HG03575 (cell line): ENCODE measurements at regions not wholly inside any gene's neighbourhood (a gene's known extent, or its start where the extent isn't known, plus 50 kb on each side); places are given as distances from the start of the nearest gene placed in this dataset.

Experiments used
- ATAC-seq: cut with Tn5 transposase; IDR thresholded peaks from one replicate; pipeline ENCODE4 v1.9.1; 2021; ENCODE audit not compliant: unreplicated experiment, insufficient number of reproducible peaks, low FRiP score; ENCODE audit errors: extremely low read depth

DNA sequence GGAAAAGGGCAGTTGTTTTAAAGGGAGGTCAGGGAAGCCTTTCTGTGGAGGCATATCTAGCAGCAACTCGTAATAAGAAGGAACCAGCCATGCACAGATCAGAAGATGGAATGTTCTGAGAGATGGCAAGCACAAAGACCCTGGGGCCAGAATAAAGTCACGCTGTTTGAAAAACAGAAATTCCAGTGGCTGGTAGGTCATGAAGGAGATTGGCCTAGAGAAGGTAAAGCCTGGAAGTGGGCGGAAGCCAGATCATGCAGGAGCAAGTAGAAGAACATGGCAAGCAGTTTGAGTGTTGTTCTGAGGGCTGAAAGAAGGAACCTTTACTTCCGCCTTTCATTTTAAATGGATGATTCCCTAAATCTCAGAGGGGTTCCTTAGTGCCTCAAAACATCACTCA, 208.1 kb upstream of the PPP2R3A start:
- ATAC-seq: no peak

DNA sequence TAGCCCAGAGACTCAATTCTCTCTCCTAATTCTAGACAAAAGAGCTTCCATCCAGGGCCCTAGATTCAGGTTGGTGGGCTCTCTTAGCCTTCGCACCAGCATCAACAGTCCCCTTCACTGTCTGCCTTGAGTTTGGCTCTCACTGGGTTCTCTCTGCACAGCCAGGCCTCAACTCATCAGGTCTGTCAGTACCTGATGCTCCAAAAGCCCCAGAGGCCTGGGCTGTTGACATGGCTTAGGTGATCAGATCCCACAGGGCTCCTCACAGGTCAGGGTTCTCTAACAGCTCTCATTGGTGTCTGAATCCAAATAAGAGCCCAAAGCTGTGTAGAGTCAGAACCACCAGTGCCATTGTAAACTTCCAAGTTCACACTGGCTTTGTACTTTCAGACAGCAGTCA, 206.6 kb upstream of the PPP2R3A start:
- ATAC-seq: no peak

DNA sequence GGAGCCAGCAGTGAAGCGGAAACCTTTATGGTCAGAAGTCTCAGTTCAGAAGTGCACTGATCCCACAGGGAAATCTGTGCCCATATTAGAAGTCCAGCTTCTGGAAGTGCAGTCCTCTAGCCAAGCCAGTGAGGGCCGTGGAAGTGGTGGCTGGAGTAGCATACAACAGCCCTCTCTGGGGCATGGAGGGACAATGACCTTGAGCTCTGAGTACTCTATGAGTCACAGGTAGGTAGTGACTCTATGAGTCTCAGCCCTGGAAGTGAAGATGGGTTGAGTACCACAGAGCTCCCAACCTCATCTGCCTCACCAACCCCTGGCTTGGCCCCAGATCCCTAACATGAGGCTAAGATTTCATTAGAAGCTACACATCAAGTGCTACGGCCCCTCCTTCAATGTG, 205.9 kb upstream of the PPP2R3A start:
- no peak for ATAC-seq

DNA sequence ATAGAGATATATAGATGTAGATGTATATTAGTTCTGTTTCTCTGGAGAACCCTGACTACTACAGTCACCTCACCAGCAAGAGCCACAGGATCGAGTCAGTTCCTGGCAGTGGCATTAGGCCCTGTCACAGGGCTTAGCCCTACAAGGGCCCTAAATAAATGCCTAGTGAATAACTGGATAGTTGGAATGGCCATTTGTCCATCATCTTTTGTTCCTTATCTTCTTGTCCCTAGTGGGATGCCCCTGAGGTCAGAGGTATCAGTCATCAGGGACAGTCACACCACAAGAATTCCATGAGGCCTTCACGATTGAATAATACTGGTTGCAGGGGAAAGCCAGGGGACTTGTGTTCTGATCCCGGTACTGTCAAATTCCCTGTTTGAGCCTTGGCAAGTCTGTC, 204.9 kb upstream of the PPP2R3A start:
- ATAC-seq: no peak

DNA sequence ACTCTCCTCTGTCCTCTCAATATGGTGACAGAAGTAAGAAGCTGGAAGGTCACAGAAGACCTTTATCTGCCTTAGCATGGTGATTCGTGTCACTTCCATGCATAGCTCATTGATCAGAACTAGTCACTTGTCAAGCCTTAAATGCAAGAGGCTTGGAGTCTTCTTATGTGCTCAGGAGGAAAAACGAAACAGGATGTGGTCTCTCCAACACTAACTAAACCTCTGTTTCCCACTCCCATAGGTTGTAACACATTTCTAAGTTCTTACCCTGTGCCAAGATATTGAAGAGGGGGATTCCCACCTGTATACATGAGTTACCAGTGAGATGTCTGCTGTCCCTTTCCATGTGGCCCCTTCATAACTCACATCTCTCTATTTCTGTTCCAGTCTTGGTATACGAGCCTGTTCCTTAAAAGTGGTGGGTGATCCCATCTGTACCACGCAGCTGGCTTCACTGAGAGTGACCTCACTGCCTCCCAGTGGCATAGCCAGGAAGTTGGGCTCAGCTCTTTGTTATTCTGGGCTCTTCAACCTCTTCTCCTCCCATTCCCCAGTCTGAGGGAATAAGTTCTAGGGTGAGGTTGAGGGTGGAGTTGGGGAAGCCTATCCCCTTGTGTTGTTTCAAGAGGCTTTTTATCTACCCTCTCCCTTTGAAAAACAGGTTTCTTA, 203.2 kb upstream of the PPP2R3A start:
- no peak for ATAC-seq

DNA sequence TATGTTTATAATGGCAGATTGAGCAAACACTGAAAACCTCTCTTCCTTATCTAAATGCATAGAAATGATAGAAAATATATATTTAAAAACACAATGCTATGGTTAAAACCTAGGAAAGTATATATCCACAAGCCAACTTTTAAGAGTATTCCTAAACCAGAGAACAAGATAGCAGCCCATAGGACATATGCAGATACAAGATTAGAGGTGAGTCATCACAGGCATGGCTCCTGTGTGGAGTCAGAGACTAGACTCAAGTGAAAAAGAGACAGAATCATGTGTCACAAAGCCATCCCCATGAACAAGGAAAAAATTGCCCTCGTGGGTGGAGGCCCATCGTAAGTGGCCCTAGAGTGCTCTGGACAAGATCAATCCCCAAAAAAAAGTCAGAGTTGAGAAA, 199.4 kb upstream of the PPP2R3A start:
- no peak for ATAC-seq

DNA sequence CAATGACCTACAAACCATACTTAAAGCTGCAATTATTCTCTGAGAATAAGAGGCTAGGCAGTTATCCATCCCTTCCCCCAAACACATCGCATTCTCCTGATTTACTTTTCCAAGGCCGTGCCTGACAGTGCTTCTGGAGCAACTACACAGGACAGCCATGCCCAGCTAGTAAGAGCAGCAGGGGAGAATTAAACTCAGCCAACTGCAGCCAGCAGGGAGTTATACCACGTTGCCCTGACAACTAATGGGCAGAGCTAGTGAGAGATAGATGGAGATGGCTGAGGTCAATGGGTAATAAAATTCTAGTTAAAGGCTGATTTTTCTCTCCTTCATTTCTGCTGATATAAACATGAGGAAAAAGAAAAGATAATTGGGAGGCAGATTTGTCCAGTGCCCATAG, 193.8 kb upstream of the PPP2R3A start:
- no peak for ATAC-seq

DNA sequence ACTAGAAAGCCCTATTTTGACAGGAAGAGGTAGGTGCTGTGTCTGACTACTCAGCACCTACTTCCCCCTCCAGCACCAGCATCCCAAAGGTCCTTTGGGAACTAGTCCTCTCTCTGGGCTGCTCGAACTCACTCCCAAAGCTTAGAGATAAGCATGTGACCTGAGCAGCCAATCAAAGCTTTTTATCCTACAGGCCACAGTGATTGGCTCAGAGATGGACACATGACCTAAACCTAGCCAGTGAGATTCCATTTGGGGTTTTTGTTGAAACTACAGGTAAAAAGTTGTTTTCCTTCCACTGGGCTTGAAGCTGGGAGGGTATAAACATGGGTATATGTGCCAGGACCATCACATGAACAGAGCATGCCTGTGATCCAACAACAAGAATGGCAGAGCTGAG, 186.5 kb upstream of the PPP2R3A start:
- no peak for ATAC-seq

DNA sequence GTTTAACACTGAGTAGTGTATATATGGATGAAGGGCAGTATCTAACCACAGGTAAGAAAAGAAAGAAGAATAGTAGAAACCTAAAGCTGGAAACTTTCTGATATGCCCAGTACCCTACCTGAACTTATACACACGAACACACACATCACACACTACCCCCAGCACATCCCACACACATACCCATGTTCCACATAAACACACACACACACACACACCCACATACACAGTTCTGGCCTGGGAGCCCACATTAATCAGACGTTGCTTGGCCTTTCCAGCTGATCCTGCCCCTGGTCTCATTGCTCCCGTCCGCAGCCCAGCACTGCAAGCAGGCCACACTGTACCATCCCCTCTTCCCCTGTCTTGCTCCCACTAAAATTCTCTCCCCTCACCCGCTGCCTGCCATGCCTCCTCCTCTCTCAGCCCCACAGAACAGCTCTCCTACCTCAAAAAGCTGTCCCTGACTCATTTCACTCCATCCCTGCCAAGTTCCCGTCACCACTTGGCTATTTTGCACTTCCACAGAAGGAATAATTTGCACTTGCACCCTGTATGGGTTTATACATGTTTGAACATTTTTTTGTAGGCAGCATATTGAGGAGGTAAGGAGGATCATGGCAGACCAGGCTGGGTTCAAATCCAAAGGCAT, 185.8 kb upstream of the PPP2R3A start:
- ATAC-seq: no peak

DNA sequence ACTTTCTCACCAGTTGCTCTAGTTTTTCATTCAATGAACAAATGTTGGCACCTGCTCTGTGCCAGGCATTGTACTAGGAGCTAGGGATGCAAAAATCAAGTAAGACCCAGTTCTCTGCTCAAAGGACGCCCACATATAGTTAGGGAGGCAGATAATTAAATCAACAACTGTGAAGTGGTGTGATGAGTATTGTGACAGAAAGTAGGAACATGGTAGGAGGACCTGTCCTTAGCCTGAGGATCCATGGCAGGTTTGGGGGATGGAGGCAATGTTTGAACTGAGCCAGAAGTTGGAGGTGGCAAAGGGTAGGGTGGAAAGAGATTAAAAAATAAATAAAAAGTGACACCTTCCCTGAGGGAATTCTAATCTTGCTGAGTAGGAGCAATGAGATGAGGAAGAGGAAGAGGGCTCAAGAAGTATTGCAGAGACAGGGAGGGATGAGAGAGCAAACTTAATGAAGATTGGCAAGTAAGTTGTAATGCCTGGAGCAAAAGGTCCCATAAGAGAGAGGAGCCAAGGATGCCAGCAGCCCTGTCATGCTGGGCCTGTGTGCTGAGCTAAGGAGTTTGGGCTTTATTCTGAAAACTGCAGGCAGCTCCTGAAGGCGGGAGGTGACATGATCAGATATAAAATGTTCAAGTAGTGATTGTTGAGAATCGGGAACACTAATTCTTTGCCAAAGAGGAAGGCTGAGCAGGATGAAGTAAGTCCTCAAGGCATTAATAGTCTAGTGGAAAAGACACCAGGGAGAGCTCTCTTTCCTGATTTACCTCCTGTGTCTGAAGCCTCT, 184.3 kb upstream of the PPP2R3A start:
- no peak for ATAC-seq

DNA sequence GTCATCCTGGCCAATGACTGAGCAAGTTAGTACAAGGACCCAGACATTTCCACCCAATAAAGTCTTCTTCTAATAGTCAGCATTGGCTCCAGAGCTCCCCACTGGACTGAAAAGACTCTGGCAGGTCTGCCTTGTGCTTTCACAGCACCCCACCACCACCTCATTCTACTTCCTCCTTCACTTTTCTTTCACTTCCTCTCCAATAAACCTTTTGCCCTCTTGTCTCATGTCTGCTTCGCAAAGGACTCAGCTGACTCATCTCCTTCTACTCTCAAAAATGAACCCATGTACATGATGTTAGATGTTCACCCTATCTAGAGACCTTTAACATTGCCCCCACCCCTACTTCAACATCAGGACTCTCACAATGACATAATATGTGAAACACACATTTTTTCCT, 181.0 kb upstream of the PPP2R3A start:
- peak; percentile 71 for ATAC-seq

DNA sequence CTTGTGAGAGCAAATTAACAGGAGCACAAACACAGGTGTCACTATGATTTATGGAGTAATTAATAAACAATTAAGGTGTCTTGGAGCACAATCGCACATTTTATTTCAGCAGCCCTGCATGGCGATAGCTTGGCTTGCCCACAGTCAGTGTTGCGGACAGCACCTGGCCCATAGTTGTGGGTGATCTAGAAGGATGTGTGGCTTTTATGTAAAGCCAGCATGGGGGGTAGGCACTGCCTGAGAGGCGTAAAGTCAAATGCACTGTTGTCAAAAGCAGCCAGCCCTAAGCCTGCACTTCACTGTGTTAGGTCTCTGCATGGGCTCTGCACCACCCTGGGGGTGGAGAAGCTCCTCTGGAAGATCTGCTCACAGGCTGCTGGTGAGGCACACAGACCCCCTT, 177.4 kb upstream of the PPP2R3A start:
- no peak for ATAC-seq

DNA sequence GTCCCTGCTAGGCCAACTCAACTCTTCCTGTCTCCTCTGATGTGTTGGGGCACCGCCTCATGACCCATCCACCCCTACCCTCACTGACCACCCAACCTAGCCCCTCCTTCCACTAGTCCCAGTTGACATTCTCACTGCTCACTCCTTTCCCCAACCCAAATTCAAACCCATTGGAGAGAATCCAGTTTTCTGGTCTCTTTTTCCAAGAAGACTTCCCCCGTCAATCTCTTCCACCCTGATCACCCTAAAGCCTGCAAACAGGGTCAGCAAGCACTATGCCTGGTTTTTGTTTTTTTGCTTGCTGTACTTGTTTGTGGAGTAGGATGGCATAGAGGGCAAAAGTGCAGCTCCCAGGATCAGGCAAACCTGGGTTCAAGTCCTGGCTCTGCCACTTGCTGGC, 176.6 kb upstream of the PPP2R3A start:
- ATAC-seq: no peak

DNA sequence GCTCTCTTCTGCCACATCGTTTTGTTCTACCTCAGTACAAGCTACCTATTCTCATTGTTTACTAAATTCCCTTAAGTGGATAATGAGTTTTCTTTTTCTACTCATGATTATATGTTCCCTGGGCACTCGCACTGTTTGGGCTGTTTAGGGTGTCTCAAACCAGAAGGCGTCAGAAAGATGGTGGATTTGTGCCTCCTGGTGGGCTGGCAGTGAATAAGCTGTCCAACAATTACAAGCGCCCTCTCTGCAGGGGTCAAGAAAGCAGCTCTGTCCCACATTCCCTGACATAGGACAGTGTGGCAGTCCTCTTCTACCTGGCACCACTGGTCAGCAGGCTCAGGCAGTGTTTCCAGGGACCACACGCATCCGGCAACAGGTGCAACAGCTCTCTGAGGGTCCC, 173.4 kb upstream of the PPP2R3A start:
- no peak for ATAC-seq

DNA sequence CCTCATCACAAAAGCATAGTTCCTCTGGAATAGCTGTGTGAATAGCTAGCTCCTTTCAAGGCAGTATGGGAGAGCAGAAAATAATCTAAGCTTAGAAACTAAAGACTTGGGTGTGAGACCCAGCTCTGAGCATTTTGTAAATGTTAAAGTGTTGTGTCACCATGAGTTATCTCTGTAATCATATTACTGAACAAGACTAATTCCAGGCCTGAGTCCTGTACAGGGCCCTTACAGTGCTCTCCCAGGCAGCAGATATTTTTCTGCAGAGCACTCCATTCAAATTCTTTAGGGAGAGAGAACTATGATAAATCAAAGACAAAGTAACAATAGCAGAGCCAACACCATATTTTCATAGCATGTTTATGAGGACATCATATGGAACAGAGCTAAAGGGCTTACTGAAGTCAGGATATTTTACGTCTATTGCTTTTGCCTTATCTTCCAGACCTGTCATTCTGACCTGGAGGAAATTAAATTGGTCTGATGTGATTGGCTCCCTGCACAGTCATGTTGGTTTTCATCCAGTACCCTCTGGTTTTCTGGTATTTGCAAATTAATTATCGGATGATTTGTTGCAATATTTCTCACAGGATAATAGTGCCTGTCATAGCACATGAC, 172.6 kb upstream of the PPP2R3A start:
- ATAC-seq: no peak

DNA sequence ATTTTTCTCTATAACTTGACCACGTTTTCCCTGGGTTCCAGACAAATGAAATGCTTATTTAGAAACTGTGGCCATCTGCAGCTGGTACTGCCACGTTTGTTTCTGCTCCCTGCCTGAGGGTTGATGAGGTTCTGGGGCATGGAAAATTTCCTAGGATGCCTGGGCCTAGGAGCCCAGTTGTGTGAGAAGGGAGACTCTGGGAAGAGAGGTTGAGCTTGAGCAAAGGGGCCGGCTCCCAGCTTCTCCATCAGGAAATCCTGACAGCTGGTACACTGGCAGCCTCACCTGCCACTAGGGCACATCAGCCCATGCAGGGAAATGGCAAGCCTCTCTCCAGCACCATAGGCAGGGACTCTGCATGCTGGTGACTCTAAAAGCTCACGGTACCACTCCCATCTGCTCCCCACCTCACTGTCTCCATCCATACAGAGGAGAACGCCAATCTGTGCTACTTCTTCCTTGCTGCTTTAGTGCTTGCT, 165.4 kb upstream of the PPP2R3A start:
- ATAC-seq: no peak

DNA sequence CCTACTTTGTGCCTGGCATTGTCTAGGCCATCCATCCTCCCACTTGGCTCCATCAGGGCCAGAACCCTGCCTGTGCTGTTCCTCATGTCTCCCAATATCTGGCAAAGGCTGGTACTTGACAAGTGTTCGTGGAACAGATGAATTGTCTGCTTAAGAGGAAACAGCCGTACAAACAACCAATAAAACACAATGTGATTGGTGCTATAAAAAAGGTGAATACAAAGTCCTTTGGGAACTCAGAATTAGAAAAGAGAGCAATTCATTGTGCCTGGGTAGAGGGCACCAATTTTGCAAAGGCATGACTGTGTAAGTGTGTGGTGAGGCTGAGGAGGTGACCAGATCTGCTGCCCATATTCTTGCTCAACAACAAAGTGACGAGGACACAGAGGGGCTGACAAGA, 164.5 kb upstream of the PPP2R3A start:
- ATAC-seq: no peak

DNA sequence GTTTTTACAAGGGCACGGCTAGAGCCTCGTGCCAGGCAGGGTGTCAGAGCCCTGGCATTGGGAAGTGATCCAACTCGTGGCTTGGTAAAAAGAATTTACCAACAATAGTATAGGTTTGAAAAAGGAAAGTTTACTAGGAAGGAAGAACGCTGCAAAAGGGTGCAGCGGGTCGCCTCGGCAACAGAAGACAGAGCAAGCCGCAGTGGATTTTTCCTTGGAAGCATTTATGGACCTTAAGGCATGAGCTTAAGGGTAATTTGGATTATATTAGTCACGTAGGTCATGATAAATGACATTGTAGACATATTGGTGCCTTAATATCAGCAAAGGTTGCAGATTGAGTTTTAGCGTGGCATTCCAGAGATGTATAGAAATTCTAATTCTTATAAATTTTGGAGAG, 163.4 kb upstream of the PPP2R3A start:
- no peak for ATAC-seq

DNA sequence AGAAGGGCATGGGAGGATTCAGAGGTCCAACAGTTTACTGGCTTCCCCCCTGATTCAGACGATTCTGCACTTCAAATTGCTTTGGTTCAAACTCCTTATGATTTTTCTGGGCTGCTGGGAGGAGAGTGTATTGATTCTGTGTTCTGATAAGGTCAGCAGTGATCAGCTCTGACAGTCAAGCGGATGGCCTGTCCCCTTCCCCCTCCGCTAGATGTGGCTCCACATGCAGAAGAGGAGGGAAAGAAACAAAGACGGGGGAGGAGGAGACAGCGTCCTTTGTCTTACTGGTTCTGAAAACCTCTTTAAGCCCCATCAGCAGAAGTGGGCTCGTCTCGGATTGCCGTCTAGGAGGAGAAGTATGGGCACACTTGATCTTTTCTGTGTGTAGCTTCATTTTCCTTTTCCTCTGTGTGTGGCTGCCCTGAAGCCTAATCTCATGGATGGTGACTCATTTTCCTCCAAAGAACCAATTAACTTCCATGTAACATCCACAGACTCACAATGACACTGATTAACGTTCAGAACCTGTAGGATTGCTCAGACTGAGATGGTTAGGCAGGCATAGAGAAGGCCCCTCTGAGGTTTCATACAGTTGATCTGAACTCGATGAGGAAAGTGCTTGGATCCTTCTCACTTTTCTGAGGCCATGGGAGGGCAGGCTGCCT, 162.4 kb upstream of the PPP2R3A start:
- ATAC-seq: no peak
